PC-9 (cell line): ENCODE measurements at regions not wholly inside any gene's neighbourhood (a gene's known extent, or its start where the extent isn't known, plus 50 kb on each side); places are given as distances from the start of the nearest gene placed in this dataset.

Experiments used
- CTCF ChIP-seq: fragments of 200-600 bp; sonication (generic); conservative IDR thresholded peaks from 2 replicates; pipeline ENCODE4 v1.6.1; 2017; ENCODE audit warnings: mixed run types, antibody characterized with exemption, mild to moderate bottlenecking, moderate library complexity
- EZH2 ChIP-seq: fragments of 200-600 bp; sonication (generic); IDR thresholded peaks from 2 replicates; pipeline ENCODE4 v1.8.0; 2017; ENCODE audit warnings: antibody characterized with exemption, low read depth

- TF ChIP-seq CTCF = no peak
- no peak for TF ChIP-seq EZH2
Observed at GRCh38 chr5:152058267-152058666, 133.6 kb upstream of the GLRA1 start.
